ENCODE measurements at regions not wholly inside any gene's neighbourhood (a gene's known extent, or its start where the extent isn't known, plus 50 kb on each side); places are given as distances from the start of the nearest gene placed in this dataset.
A peak's percentile ranks its signal among the peaks of the same experiment; 100 is the strongest.

DNA sequence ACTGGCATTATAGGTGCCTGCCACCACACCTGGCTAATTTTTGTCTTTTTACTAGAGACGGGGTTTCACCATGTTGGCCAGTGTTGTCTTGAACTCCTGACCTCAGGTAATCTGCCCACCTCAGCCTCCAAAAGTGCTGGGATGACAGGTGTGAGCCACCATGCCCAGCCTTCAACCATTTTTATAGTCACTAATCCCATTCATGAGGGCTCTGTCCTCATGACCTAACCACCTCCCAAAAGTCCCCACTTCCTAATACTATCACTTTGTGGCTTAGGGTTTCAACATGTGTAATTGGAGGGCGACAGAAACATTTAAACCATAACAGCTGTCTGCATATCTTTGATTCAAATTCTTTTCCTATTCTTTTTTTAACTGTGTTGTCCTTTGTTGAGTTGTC, 229.6 kb upstream of the AGA start:
- DNase-seq (ENCODE audit: low read depth), result no peak
- TF ChIP-seq, protein P1, sequence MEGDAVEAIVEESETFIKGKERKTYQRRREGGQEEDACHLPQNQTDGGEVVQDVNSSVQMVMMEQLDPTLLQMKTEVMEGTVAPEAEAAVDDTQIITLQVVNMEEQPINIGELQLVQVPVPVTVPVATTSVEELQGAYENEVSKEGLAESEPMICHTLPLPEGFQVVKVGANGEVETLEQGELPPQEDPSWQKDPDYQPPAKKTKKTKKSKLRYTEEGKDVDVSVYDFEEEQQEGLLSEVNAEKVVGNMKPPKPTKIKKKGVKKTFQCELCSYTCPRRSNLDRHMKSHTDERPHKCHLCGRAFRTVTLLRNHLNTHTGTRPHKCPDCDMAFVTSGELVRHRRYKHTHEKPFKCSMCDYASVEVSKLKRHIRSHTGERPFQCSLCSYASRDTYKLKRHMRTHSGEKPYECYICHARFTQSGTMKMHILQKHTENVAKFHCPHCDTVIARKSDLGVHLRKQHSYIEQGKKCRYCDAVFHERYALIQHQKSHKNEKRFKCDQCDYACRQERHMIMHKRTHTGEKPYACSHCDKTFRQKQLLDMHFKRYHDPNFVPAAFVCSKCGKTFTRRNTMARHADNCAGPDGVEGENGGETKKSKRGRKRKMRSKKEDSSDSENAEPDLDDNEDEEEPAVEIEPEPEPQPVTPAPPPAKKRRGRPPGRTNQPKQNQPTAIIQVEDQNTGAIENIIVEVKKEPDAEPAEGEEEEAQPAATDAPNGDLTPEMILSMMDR (conservative IDR thresholded peaks at IDR 0.05; ENCODE audit: low read depth, low read length), result no peak
- no peak overlapping the region for H3K4me3 ChIP-seq (ENCODE audit: low read length)

DNA sequence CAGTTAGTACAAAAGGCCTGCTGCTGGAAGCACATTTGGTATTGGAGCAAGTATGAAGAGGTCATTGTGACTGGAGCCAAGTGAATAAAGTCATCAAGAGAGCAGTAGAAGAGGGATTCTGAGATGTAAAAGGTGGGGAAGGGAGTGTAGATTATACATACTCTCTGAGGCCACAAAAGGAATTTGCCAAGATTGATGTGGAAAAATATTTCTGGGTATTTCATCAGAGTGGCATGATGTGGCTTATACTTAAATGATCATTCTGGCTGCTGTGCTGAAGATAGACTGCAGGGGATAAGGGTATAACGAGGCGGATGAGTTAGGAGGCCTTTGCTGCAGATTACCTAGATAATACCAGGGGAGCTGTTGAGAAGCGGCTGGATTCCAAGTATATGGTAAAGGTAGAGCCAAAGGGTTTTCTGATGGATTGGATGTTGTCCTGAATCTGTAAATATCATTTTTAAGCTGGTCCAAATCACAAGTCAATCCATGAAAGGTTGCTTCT, 231.8 kb upstream of the AGA start:
- DNase-seq (ENCODE audit: low read depth), result peak; percentile 4
- no peak overlapping the region for H3K4me3 ChIP-seq (ENCODE audit: low read length)
- TF ChIP-seq, protein P1 (conservative IDR thresholded peaks at IDR 0.05; ENCODE audit: low read depth, low read length), result no peak

DNA sequence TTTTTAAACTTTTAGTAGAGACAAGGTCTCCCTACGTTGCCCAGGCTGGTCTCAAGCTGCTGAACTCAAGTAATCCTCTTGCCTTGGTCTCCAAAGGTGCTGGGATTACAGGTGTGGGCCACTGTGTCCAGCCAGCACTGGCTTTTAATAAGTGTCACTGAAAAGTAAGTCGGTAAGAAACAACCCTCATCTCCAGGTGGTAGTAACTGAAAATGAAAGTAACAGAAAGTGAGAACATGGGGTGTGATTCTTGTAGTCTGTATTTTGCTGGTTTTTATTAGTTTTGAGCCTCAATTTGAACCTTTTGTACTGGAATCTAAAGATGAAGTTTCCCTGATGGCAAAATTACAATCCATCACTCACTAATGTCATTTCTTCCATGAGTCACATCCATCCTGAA, 238.1 kb upstream of the AGA start:
- no peak for DNase-seq (ENCODE audit: low read depth)
- H3K4me3 ChIP-seq (ENCODE audit: low read length), result no peak overlapping the region
- TF ChIP-seq, protein P1 (conservative IDR thresholded peaks at IDR 0.05; ENCODE audit: low read depth, low read length), result no peak

DNA sequence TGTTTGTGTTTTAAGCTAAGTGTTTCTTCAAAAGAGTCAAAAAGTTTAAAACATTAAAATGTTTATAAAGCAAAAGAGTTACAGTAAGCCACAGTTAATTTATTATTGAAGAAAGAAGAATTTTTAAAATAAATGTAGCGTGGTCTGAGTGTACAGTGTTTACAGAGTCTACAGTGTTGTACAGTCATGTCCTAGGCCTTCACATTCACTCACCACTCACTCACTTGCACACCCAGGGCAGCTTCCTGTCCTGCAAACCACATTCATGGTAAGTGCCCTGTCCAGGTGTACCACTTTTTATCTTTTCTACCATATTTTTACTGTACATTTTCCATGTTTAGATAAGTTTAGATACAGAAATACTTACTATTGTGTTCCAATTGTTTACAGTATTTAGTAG, 239.7 kb upstream of the AGA start:
- TF ChIP-seq, protein P1 (conservative IDR thresholded peaks at IDR 0.05; ENCODE audit: low read depth, low read length), result no peak
- no peak for DNase-seq (ENCODE audit: low read depth)
- no peak overlapping the region for H3K4me3 ChIP-seq (ENCODE audit: low read length)

DNA sequence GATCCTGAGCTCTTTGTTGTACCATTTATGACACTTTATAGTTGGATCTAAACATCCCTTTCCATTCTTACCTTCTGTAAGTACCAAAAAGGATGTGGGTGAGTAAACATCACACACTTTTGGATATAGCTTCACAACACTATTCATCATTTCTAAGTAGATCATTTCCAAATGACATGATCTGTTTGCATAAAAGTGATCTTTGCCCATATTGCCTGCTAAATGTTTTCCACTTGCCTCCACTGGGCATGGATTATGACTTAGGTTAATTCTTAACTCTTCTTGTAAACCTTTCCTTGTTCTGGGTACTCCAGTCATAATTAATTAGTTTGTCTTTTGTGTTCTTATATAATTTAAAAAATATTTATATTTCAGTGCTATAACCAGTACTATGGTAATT, 244.9 kb upstream of the AGA start:
- H3K4me3 ChIP-seq (ENCODE audit: low read length), result no peak overlapping the region
- TF ChIP-seq, protein P1 (conservative IDR thresholded peaks at IDR 0.05; ENCODE audit: low read depth, low read length), result no peak
- no peak for DNase-seq (ENCODE audit: low read depth)

DNA sequence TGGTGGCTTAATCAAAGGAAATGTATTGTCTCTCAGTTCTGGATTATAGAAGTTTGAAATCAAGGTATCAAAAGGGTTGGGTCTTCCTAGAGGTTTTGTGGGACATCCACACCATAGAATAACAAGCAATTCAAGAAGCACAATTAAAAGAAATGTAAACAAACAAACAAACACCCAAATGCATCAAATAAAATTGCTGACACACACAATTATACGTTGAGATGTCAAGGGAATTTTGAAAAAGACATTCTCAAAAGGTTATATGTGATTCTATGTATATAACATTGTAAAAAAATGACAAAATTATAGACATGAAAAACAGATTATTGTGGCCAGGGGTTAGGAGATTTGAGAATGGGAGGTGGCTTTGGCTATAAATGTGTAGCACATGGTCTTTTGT, 250.7 kb upstream of the AGA start:
- no peak for DNase-seq (ENCODE audit: low read depth)
- no peak overlapping the region for H3K4me3 ChIP-seq (ENCODE audit: low read length)
- TF ChIP-seq, protein P1 (conservative IDR thresholded peaks at IDR 0.05; ENCODE audit: low read depth, low read length), result no peak

DNA sequence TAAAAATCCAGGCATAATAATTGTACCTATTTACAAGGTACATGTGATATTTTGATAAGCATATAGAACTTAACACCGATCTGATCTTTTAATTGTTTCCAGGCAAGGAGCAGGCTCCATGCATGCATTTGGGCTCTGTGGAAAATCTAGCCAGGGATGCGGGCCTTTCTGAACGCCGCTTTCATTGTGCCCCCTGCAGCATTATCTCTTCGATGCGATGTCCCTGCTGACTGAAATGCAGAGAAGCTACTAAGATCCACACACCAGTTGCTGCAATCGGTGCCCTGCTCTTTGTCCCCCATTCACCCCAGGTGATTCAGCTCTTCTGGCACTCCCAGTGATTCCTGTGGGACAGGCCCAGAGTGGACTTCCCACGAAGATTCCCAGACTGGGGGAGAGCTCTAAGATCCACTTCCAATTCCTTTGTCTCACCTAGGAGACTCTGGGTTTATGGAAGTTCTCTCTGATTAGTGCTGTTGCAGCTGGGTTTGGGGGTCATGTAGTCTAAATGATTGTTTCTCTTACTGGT, 254.3 kb upstream of the AGA start:
- DNase-seq (ENCODE audit: low read depth), result no peak
- no peak overlapping the region for H3K4me3 ChIP-seq (ENCODE audit: low read length)
- TF ChIP-seq, protein P1 (conservative IDR thresholded peaks at IDR 0.05; ENCODE audit: low read depth, low read length), result no peak

Data from retinal pigment epithelial cell (primary cell).